Activated CD8-positive, alpha-beta memory T cell treated with anti-CD3 and anti-CD28 coated beads, Interleukin-2, amount 10 ng/mL, durations not matched to agents 7 days and 5 days (primary cell): ENCODE measurements at regions not wholly inside any gene's neighbourhood (a gene's known extent, or its start where the extent isn't known, plus 50 kb on each side); places are given as distances from the start of the nearest gene placed in this dataset.

Source experiments
- ATAC-seq: fragments of 150-1000 bp; cut with Tn5 transposase; one replicate; pipeline ENCODE4 v1.10.0; 2021; ENCODE audit warnings: moderate library complexity
- CTCF ChIA-PET: fragments of 350-600 bp; sonication (Branson Sonifier 250); formaldehyde crosslinking; loops from one replicate; lab custom pipeline; 2021; ENCODE audit warnings: antibody characterized with exemption; lab: Charles Lee
- DNase-seq: peaks from one replicate; pipeline ENCODE4 v3.0.0-alpha.2; 2020
- H3K27ac Mint-ChIP-seq: one replicate; pipeline ENCODE4 v1.8.0; 2021; ENCODE audit warnings: mild to moderate bottlenecking, mixed read lengths
- H3K27me3 Mint-ChIP-seq: one replicate; pipeline ENCODE4 v1.8.0; 2021; ENCODE audit warnings: mixed read lengths
- H3K36me3 Mint-ChIP-seq: one replicate; pipeline ENCODE4 v1.8.0; 2021; ENCODE audit warnings: mild to moderate bottlenecking, mixed read lengths
- H3K4me1 Mint-ChIP-seq: one replicate; pipeline ENCODE4 v1.8.0; 2021; ENCODE audit warnings: mixed read lengths
- H3K4me3 Mint-ChIP-seq: one replicate; pipeline ENCODE4 v1.8.0; 2021; ENCODE audit warnings: mild to moderate bottlenecking, moderate library complexity, mixed read lengths
- H3K9me3 Mint-ChIP-seq: one replicate; pipeline ENCODE4 v1.8.0; 2022; ENCODE audit warnings: low read depth, mixed read lengths

DNA sequence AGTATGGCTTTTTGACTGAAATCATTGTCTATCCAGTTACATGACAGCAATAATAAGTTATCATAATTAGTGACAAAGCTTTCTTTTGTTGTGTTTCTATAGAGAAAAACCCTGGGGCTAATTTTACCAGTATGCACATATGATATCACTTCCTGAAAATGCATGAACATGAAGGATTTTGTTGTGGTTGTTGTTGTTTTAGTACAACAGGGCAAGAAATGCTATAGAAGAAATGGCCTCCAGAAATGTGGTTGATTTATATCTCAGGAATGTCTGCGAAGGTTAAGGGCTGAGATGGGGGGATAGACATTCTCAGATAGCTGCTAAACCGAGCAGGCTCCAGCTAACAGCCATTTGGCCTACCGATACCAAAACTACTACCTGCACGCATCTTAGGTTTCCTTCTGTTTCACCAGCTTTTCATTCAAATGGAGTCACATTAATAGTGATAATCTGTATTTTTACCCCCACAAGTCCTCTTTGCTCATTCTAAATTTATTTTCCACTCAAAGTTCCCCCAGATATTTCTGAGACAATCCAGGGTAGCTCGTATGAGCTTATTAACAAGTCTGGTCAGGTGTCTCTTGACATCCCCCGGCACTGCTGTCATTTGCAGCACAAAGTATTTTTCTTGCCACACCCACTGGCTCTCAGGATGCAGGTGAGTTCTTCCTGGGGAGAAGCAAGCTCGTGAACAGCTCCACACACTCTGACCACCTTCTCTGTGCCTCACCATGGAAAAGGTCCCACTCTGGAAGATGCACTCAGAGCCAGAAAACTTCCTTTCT, 232.4 kb upstream of the GAS1 start:
- no peak overlapping the region for H3K27ac Mint-ChIP-seq
- CTCF ChIA-PET: no interaction called here
- H3K36me3 Mint-ChIP-seq: peaks cover 2% of the 10 kb centered on the region

DNA sequence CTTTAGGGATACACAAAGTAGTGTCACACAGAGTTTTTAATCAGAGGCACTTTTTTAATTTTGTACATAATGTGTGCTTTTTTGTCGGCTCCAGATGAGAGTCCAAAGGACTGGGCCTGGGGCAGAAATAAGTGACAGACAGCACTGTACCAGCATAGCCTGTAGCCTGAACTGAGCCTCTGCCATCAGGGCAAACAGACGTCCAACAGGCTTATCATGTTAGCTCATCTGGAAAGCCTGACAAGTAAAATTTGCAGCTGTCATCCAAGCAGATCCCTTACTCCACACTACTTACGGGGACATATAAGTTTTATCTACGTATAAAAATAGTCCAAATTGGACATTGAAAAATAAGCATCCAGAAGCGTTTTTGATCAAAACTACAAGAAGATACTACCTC, 233.1 kb upstream of the GAS1 start:
- Mint-ChIP-seq H3K36me3 (peaks cover 2% of the 10 kb centered on the region), H3K9me3 (peaks cover 3% of the 10 kb centered on the region), H3K4me1 (peaks cover 2% of the 10 kb centered on the region), H3K27me3 (no peaks in the 10 kb centered on the region), H3K27ac (no peak overlapping the region), H3K4me3 (no peak overlapping the region)
- CTCF ChIA-PET: no interaction called here
- ATAC-seq (no peak), DNase-seq (no peak)

More for the DNA sequence above, 232.4 kb upstream of the GAS1 start:
- ATAC-seq: no peak
- H3K27me3 Mint-ChIP-seq: no peaks in the 10 kb centered on the region
- no peak for DNase-seq
- H3K9me3 Mint-ChIP-seq: peaks cover 3% of the 10 kb centered on the region
- no peak overlapping the region for H3K4me3 Mint-ChIP-seq
- peaks cover 2% of the 10 kb centered on the region for H3K4me1 Mint-ChIP-seq

DNA sequence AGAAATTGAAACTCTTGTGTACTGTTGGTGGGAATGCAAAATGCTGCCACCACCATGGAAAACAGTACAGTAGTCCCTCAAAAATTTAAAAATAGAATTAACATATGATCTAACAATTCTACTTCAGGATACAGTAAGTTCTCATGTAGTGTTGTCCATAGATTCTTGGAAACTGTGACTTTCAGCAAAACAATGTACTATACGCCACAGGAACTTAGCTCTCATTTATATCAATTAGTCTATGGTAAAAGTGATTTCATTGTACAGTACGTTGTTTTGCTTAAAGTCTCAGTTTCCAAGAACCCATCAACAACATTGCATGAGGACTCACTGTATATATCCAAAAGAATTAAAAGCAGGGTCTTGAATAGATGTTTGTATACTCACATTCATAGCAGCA, 233.5 kb upstream of the GAS1 start:
- ATAC-seq (no peak), DNase-seq (no peak)
- CTCF ChIA-PET: no interaction called here
- Mint-ChIP-seq H3K4me1 (peaks cover 2% of the 10 kb centered on the region), H3K27me3 (no peaks in the 10 kb centered on the region), H3K9me3 (peaks cover 3% of the 10 kb centered on the region), H3K36me3 (peaks cover 2% of the 10 kb centered on the region), H3K4me3 (no peak overlapping the region), H3K27ac (no peak overlapping the region)

DNA sequence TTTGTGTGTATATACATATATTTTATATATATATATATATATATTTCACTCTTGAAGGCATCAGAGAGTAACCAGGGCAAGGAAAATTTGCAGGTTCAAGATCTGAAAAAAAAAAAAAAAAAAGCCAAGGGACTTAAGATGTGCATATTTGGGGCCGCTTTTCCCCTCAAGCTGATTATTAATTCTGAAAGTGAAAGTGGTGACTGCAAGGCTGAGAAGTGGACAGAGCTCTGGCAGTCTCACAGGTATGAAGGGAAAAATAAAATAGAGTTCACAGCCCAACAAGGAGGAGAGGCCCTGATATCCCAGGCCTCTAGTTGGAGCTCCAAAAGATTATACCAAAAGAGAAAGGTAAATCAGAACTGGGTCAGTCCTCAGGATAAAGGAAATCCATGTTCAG, 234.4 kb upstream of the GAS1 start:
- H3K9me3 Mint-ChIP-seq: peaks cover 3% of the 10 kb centered on the region
- peaks cover 2% of the 10 kb centered on the region for H3K4me1 Mint-ChIP-seq
- no peak overlapping the region for H3K4me3 Mint-ChIP-seq
- H3K27me3 Mint-ChIP-seq: no peaks in the 10 kb centered on the region
- H3K27ac Mint-ChIP-seq: no peak overlapping the region
- CTCF ChIA-PET: no interaction called here
- no peak for ATAC-seq
- no peak for DNase-seq
- H3K36me3 Mint-ChIP-seq: peaks cover 2% of the 10 kb centered on the region

DNA sequence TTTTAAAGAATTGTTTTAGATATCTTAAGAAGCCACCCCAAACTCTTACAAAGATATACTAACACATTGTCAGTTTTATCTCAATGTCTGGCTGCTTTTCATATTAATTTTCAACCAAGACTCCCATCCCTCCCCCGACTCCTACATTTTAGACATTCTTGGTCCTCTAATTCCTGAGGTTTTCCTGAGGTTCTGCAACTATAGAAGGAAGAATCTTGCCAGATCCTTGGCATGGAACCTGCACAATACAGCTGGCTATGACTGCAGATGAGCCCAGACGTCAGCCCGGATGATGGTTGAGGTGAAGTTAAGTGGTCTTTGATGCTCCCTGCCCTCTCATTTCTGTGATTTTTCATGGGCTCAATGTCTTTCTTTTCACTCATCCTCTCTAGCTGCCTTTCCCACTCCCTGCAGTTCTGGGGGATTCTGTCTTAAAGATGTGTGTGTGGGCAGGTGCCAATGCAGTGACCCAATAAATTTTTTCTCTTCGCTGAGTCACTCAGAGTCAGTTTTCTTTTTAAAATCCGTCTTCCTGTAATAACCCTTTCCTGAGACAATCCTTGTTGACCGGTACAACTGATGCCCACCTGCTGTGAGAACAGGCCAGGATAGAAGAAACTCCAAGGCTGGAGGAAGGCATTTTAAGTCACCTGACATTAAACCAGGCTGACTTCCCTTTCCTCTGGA, 237.8 kb upstream of the GAS1 start:
- H3K27me3 Mint-ChIP-seq: no peaks in the 10 kb centered on the region
- H3K4me3 Mint-ChIP-seq: no peak overlapping the region
- peaks cover 3% of the 10 kb centered on the region for H3K9me3 Mint-ChIP-seq
- no peak overlapping the region for H3K27ac Mint-ChIP-seq
- CTCF ChIA-PET: no interaction called here
- ATAC-seq (no peak), DNase-seq (no peak)
- H3K36me3 Mint-ChIP-seq: peaks cover 2% of the 10 kb centered on the region
- peaks cover 2% of the 10 kb centered on the region for H3K4me1 Mint-ChIP-seq

DNA sequence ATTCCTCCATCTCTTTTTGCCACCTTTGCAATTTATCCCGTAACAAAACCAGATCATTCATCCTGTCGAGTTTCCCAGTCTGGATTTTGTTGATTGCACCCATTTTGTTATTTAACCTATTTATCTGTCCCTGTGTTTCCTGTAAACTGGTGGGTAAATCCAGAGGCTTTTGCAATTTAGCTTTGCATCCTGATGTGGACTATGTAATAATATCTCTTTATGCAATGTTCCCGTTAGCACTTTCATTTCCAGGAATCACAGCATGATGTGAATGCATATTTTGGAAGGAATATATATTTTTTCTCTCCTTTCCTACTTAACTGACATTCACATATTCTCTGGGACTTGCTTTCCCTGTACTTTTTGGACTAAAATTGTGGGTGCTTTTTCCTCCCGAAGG, 240.3 kb upstream of the GAS1 start:
- no peak overlapping the region for H3K4me3 Mint-ChIP-seq
- ATAC-seq (no peak), DNase-seq (no peak)
- CTCF ChIA-PET: no interaction called here
- no peak overlapping the region for H3K27ac Mint-ChIP-seq
- no peaks in the 10 kb centered on the region for H3K36me3 Mint-ChIP-seq
- H3K27me3 Mint-ChIP-seq: no peaks in the 10 kb centered on the region
- H3K4me1 Mint-ChIP-seq: no peaks in the 10 kb centered on the region
- peaks cover under 1% of the 10 kb centered on the region for H3K9me3 Mint-ChIP-seq

- Mint-ChIP-seq H3K36me3 (no peaks in the 10 kb centered on the region), H3K9me3 (no peaks in the 10 kb centered on the region), H3K4me1 (no peaks in the 10 kb centered on the region), H3K4me3 (no peak overlapping the region), H3K27ac (no peak overlapping the region), H3K27me3 (peaks cover 3% of the 10 kb centered on the region)
- CTCF ChIA-PET: no interaction called here
- DNase-seq (no peak), ATAC-seq (no peak)
These were observed 241.7 kb upstream of the GAS1 start for GRCh38 chr9:87189006-87189405.

- DNase-seq (no peak), ATAC-seq (no peak)
- H3K27me3 Mint-ChIP-seq: peaks cover 18% of the 10 kb centered on the region
- H3K27ac Mint-ChIP-seq: no peak overlapping the region
- no peaks in the 10 kb centered on the region for H3K36me3 Mint-ChIP-seq
- peaks cover 4% of the 10 kb centered on the region for H3K4me1 Mint-ChIP-seq
- H3K9me3 Mint-ChIP-seq: no peaks in the 10 kb centered on the region
- CTCF ChIA-PET: no interaction called here
- H3K4me3 Mint-ChIP-seq: no peak overlapping the region
These were observed 245.8 kb upstream of the GAS1 start for GRCh38 chr9:87193151-87193550.

DNA sequence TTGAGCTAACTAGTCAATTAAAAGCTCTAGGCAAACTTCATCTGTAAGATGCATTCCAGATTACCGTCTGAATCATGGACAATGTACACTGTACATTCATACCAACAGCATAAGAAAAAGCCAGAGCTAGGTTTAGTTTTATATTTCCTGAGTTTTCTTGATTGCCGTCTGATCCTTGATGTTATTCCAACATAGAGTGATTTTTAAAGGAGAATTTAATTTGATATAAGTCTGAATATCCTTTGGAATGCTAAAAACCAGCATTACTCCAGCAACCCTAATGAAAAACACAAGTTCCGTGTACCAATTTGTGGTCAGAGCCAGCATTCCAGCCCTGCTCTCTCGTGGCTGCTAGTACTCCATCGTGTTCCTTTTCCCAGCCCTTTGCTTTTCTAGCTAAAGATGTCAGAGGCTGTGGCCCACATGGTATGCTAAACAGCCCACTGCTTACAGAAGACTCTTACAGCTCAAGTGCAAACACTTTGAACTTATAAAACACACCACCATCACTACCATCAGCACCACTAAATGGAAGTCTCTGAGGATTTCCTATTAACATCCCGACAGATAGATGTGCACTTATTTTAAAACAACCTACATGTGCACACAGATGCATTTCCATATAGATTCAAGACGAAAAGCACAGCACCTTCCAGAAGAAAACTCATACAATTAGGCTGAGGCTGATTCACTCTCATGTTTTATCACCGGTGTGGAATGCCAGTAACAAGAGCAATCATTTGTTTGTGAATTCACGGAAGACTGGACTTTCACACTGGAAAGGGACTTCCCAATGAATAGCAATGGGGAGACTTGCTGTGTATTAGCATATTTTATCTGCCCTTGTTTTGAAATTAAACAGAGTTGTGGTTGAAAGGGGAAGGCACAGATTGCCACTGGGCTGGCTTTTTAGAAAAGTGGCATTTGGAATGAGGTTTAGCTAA, 246.9 kb upstream of the GAS1 start:
- no peaks in the 10 kb centered on the region for H3K9me3 Mint-ChIP-seq
- DNase-seq (no peak), ATAC-seq (no peak)
- CTCF ChIA-PET: no interaction called here
- H3K27ac Mint-ChIP-seq: no peak overlapping the region
- H3K4me1 Mint-ChIP-seq: peaks cover 4% of the 10 kb centered on the region
- H3K27me3 Mint-ChIP-seq: peaks cover 20% of the 10 kb centered on the region
- no peak overlapping the region for H3K4me3 Mint-ChIP-seq
- no peaks in the 10 kb centered on the region for H3K36me3 Mint-ChIP-seq

- no peak for DNase-seq
- CTCF ChIA-PET: no interaction called here
- no peak overlapping the region for H3K4me3 Mint-ChIP-seq
- no peak for ATAC-seq
- H3K27ac Mint-ChIP-seq: no peak overlapping the region
- peaks cover 4% of the 10 kb centered on the region for H3K4me1 Mint-ChIP-seq
- H3K9me3 Mint-ChIP-seq: no peaks in the 10 kb centered on the region
- H3K36me3 Mint-ChIP-seq: no peaks in the 10 kb centered on the region
- peaks cover 20% of the 10 kb centered on the region for H3K27me3 Mint-ChIP-seq
These were observed 248.0 kb upstream of the GAS1 start for GRCh38 chr9:87195306-87195705.

DNA sequence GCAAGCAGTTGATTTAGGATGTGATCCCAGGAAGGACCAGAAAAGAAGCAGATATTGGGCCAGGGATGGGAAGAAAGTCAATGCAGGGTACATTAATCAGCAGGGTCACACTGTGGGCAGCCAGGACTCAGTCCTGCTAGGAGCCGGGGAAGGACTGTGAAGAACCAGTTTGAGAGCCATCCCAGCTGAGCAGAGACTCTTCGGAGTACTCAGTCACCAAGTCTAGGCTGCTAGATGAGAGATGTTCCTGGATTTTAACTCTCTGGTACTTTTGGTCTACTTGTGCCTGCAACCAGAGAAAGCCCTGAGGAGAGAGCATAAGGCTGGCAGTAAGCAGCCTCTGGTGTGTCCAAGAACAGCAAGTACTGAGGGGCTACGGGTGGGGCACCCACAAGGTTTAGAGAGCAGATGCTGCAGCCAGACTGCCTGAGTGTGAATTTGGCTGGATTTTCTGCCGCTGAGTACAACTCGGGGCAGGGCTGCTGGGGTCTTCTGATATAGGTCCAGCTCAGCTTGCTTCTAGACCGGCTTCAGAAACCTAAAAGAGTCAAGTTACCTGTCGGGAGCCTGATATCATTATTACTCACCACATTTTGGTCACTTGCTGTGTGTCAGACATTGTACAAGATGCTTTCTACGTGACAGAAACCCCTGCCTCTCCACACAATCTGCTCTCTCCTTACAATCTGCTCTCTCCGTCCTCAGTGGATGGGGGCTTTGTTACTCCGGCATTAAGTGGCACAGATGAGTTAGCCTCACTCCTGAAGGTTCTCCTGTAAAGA, 250.2 kb upstream of the GAS1 start:
- DNase-seq (no peak), ATAC-seq (no peak)
- Mint-ChIP-seq H3K4me1 (peaks cover 4% of the 10 kb centered on the region), H3K27ac (no peak overlapping the region), H3K4me3 (no peak overlapping the region), H3K9me3 (no peaks in the 10 kb centered on the region), H3K27me3 (peaks cover 20% of the 10 kb centered on the region), H3K36me3 (no peaks in the 10 kb centered on the region)
- CTCF ChIA-PET: no interaction called here

DNA sequence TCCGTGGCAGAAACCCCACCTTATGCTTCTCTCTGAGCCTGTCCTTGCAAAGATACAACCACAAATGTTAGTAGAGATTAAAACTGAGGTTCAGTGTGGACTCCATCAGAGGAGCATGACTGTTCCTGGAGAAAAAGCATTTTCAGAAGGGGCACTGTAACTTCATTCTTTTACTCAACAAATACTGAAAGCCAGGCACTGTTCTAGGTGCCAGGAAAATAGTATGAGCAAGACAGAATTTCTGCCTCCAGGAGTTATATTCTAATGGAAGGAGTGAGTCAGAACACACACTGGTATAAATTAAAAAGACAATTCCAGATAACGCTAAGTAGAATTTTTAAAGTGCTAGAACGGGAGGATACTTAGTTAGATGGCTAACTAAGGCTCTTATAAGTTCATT, 251.4 kb upstream of the GAS1 start:
- Mint-ChIP-seq H3K36me3 (no peaks in the 10 kb centered on the region), H3K27ac (no peak overlapping the region), H3K4me1 (peaks cover 4% of the 10 kb centered on the region), H3K4me3 (no peak overlapping the region), H3K9me3 (no peaks in the 10 kb centered on the region), H3K27me3 (peaks cover 18% of the 10 kb centered on the region)
- ATAC-seq (no peak), DNase-seq (no peak)
- CTCF ChIA-PET: no interaction called here

DNA sequence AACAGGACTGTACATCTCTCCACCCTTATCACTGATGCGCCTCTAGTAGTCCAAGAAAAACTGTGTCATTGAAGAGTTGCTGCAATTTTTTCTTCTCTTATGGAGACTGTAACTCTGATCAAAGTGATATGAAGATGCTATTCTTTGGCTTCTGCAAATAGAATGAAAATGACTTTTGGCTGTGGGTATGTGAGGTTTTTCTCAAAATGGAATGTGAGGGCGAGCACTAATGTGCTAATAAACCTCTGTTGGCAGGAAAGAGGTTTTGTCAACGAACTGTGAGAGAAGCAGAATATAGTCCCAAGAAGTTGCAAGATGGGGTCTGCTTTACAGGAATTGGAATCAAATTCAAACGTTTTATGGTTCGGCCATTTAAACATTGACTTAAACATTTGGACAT, 252.0 kb upstream of the GAS1 start:
- H3K27ac Mint-ChIP-seq: no peak overlapping the region
- H3K36me3 Mint-ChIP-seq: no peaks in the 10 kb centered on the region
- DNase-seq (no peak), ATAC-seq (no peak)
- H3K9me3 Mint-ChIP-seq: no peaks in the 10 kb centered on the region
- H3K4me3 Mint-ChIP-seq: no peak overlapping the region
- CTCF ChIA-PET: no interaction called here
- peaks cover 18% of the 10 kb centered on the region for H3K27me3 Mint-ChIP-seq
- peaks cover 4% of the 10 kb centered on the region for H3K4me1 Mint-ChIP-seq
